Endothelial cell of umbilical vein (primary cell): ENCODE measurements at regions not wholly inside any gene's neighbourhood (a gene's known extent, or its start where the extent isn't known, plus 50 kb on each side); places are given as distances from the start of the nearest gene placed in this dataset.

ENCODE experiments used
- BruUV-seq: library from RNA; stranded (reverse); fragments of 400-500 nt; replicated peaks from 2 replicates; lab custom pipeline; 2021; lab: Mats Ljungman, UMichigan
- CTCF ChIA-PET: fragments of 300-600, 350-600 bp; sonication (Branson Sonifier 250); formaldehyde crosslinking; loops from one replicate; lab custom pipeline; 2021; ENCODE audit warnings: antibody characterized with exemption, inconsistent platforms; lab: Charles Lee
- POLR2A ChIA-PET: fragments of 300-600, 350-600 bp; sonication (Branson Sonifier 250); formaldehyde crosslinking; loops from one replicate; lab custom pipeline; 2021; ENCODE audit warnings: antibody characterized with exemption, inconsistent platforms; lab: Charles Lee
- DNase-seq: peaks from one replicate; pipeline ENCODE4 v3.0.0-alpha.2; 2011; ENCODE audit warnings: low read depth, low spot score
- FAIRE-seq: peaks from 2 replicates; lab custom pipeline; 2011; peaks lifted over from hg19 to GRCh38; lab: Jason Lieb, UNC
- H2AFZ ChIP-seq: 2 replicates; pipeline ENCODE4 v1.6.0; 2012; ENCODE audit warnings: low read depth, low read length, control low read depth, inconsistent platforms
- H3K27ac ChIP-seq: 2 replicates; pipeline ENCODE4 v1.5.1; 2011; ENCODE audit warnings: low read depth, mild to moderate bottlenecking, control low read depth, low read length, moderate library complexity; ENCODE audit not compliant: insufficient read depth
- H3K27me3 ChIP-seq, 2 experiments: 2 replicates each; pipeline versions ENCODE4 v1.6.0 to v1.6.1; 2011; ENCODE audit warnings: low read length in 2 of 2, mixed read lengths in 1 of 2; ENCODE audit not compliant: control insufficient read depth in 2 of 2, insufficient read depth in 2 of 2
- H3K36me3 ChIP-seq, 2 experiments: 2 replicates in 1 of 2; 3 replicates in 1 of 2; pipeline ENCODE4 v1.5.1; 2011; ENCODE audit warnings: low read length in 2 of 2, mild to moderate bottlenecking in 1 of 2, moderate library complexity in 1 of 2; ENCODE audit not compliant: control insufficient read depth in 2 of 2, insufficient read depth in 2 of 2; ENCODE audit errors: extremely low read depth in 1 of 2
- H3K4me1 ChIP-seq: 3 replicates; pipeline ENCODE4 v1.5.1; 2011; ENCODE audit warnings: mild to moderate bottlenecking, low read length; ENCODE audit not compliant: control insufficient read depth, insufficient read depth; ENCODE audit errors: extremely low read depth
- H3K4me2 ChIP-seq: 2 replicates; pipeline ENCODE4 v1.6.1; 2011; ENCODE audit warnings: low read length, control low read depth, mixed read lengths; ENCODE audit not compliant: insufficient read depth
- H3K4me3 ChIP-seq, 3 experiments: fragments of 200-600 bp in 1 of 3; sonication (generic), shearing (Covaris generic) in 1 of 3; replicated peaks in 1 of 3; 2 replicates each; pipeline ENCODE4 v1.5.1; 2011 to 2016; ENCODE audit warnings: control low read depth in 3 of 3, low read length in 3 of 3, mild to moderate bottlenecking in 2 of 3, inconsistent platforms in 1 of 3, low read depth in 1 of 3, moderate library complexity in 1 of 3; ENCODE audit not compliant: insufficient read depth in 1 of 3
- H3K79me2 ChIP-seq: 2 replicates; pipeline ENCODE4 v1.6.0; 2012; ENCODE audit warnings: low read length, inconsistent platforms; ENCODE audit not compliant: control insufficient read depth, insufficient read depth
- H3K9ac ChIP-seq: replicated peaks from 2 replicates; pipeline ENCODE3; 2011; ENCODE audit warnings: low read length, control low read depth; ENCODE audit not compliant: insufficient read depth; ENCODE audit errors: extremely low read depth
- H3K9me1 ChIP-seq: replicated peaks from 3 replicates; pipeline ENCODE4 v1.6.0; 2011; ENCODE audit warnings: mild to moderate bottlenecking, low read length; ENCODE audit not compliant: control insufficient read depth, insufficient read depth; ENCODE audit errors: extremely low read depth
- H3K9me3 ChIP-seq: replicated peaks from 2 replicates; pipeline ENCODE4 v1.5.1; 2012; ENCODE audit warnings: low read length, inconsistent platforms; ENCODE audit not compliant: control insufficient read depth, insufficient read depth
- H4K20me1 ChIP-seq: replicated peaks from 2 replicates; pipeline ENCODE3; 2011; ENCODE audit warnings: mild to moderate bottlenecking, low read length; ENCODE audit not compliant: control insufficient read depth, insufficient read depth; ENCODE audit errors: extremely low read depth
- CTCF ChIP-seq, 2 donors: IDR thresholded peaks; 1 replicate in 1 of 2; 2 replicates in 1 of 2; pipeline ENCODE4 v1.5.1; 2011; ENCODE audit warnings: low read length in 2 of 2, mild to moderate bottlenecking in 2 of 2, moderate library complexity in 2 of 2, control low read depth in 1 of 2, inconsistent platforms in 1 of 2, low read depth in 1 of 2; ENCODE audit not compliant: insufficient read depth in 1 of 2; ENCODE audit errors: extremely low read depth in 1 of 2
- EZH2 ChIP-seq: IDR thresholded peaks from 2 replicates; pipeline ENCODE4 v1.6.1; 2012; ENCODE audit warnings: borderline replicate concordance, low read depth, mild to moderate bottlenecking, moderate library complexity, low read length, inconsistent platforms; ENCODE audit not compliant: severe bottlenecking
- FOS ChIP-seq: IDR thresholded peaks from 2 replicates; pipeline ENCODE4 v1.6.1; 2011; ENCODE audit warnings: mild to moderate bottlenecking, low read length, moderate library complexity, borderline replicate concordance; ENCODE audit not compliant: insufficient read depth
- GATA2 ChIP-seq: IDR thresholded peaks from 2 replicates; pipeline ENCODE4 v1.7.0; 2011; ENCODE audit warnings: low read depth, mild to moderate bottlenecking, moderate library complexity, mixed read lengths, low read length; ENCODE audit not compliant: insufficient read length, insufficient read depth
- JUN ChIP-seq: IDR thresholded peaks from 2 replicates; pipeline ENCODE4 v1.6.1; 2011; ENCODE audit warnings: borderline replicate concordance, low read depth; ENCODE audit not compliant: insufficient read length, insufficient read depth
- MAX ChIP-seq: IDR thresholded peaks from 2 replicates; pipeline ENCODE4 v1.6.1; 2011; ENCODE audit not compliant: insufficient read depth, insufficient read length
- MYC ChIP-seq: IDR thresholded peaks from one replicate; pipeline ENCODE4 v1.6.1; 2011; ENCODE audit warnings: mild to moderate bottlenecking, low read depth, low read length
- POLR2A ChIP-seq: IDR thresholded peaks from 2 replicates; pipeline ENCODE4 v1.6.1; 2012; ENCODE audit warnings: low read depth, mild to moderate bottlenecking, control low read depth, low read length
- POLR2AphosphoS5 ChIP-seq: IDR thresholded peaks from 2 replicates; pipeline ENCODE4 v1.6.1; 2012; ENCODE audit warnings: low read depth, mild to moderate bottlenecking, control low read depth, low read length, moderate library complexity; ENCODE audit not compliant: insufficient read depth
- dilution Hi-C: fragments of 300-500 bp; cut with MboI; formaldehyde crosslinking; loops from one replicate; pipeline ENCODE4 v1.15.0; 2019; ENCODE audit warnings: low sequenced_read_pairs; ENCODE audit not compliant: extremely low pct_ligation_motif_present
- intact Hi-C: fragments of 100-400 bp; cut with micrococcal nuclease; formaldehyde crosslinking; loops from one replicate; pipeline ENCODE4 v1.10.0; 2022

- Histone ChIP-seq H3K9me1 (no peaks in the 10 kb centered on the region), H4K20me1 (no peaks in the 10 kb centered on the region), H3K4me2 (no peak overlapping the region), H3K9ac (no peak overlapping the region), H3K27me3 (peaks cover 24 to 42% of the 10 kb centered on the region in 2 experiments), H3K9me3 (no peaks in the 10 kb centered on the region), H3K4me3 (no peak overlapping the region), H3K4me1 (no peaks in the 10 kb centered on the region), H3K79me2 (no peaks in the 10 kb centered on the region), H2AFZ (no peak overlapping the region), H3K36me3 (no peaks in the 10 kb centered on the region), H3K27ac (no peak overlapping the region)
- dilution Hi-C loops (no loop called here), intact Hi-C loops (no loop called here)
- ChIA-PET POLR2A (no interaction called here), CTCF (interaction anchor here (1.1 to 1.2 kb wide), 2 partner anchors 16 to 325 kb away, joined by 3 read pairs; partner anchors contain the start of gene VPS8)
- no peak for DNase-seq
- BruUV-seq, result no TSS peak
- FAIRE-seq, result no peak
- TF ChIP-seq MYC (no peak), GATA2 (no peak), JUN (no peak), EZH2 (no peak), CTCF (IDR thresholded peaks at IDR 0.05; ENCODE audit: extremely low read depth in 1 of 2, insufficient read depth in 1 of 2, low read depth in 1 of 2, low read length in 2 of 2) (no peak), POLR2A (no peak), FOS (no peak), POLR2AphosphoS5 (no peak), MAX (no peak)
Measured at GRCh38 chr3:184486614-184487013, 75.0 kb upstream of the EPHB3 start.
